PC-9 (cell line): ENCODE measurements at regions not wholly inside any gene's neighbourhood (a gene's known extent, or its start where the extent isn't known, plus 50 kb on each side); places are given as distances from the start of the nearest gene placed in this dataset.

ENCODE experiments used
- BruUV-seq: library from RNA; stranded (reverse); fragments of 400-500 nt; replicated peaks from 2 replicates; lab custom pipeline; 2021; lab: Mats Ljungman, UMichigan
- CTCF ChIA-PET: fragments of 300-600 bp; sonication (Branson Sonifier 250); formaldehyde crosslinking; loops from one replicate; lab custom pipeline; 2022; ENCODE audit warnings: antibody characterized with exemption; lab: Charles Lee
- POLR2A ChIA-PET: fragments of 300-600 bp; sonication (Branson Sonifier 250); formaldehyde crosslinking; loops from one replicate; lab custom pipeline; 2022; ENCODE audit warnings: antibody characterized with exemption; ENCODE audit not compliant: unreplicated experiment; lab: Charles Lee
- DNase-seq, 2 experiments: peaks; one replicate each; pipeline versions ENCODE4 v3.0.0 to v3.0.0-alpha.2; 2015 to 2022; ENCODE audit warnings: mixed read lengths in 1 of 2
- H2AFZ ChIP-seq: fragments of 200-600 bp; sonication (generic); 2 replicates; pipeline ENCODE4 v1.8.1; 2017; ENCODE audit warnings: antibody characterized with exemption
- H3F3A ChIP-seq: fragments of 200-600 bp; sonication (generic); 2 replicates; pipeline ENCODE4 v1.8.1; 2017; ENCODE audit warnings: antibody characterized with exemption, mild to moderate bottlenecking, low read depth; ENCODE audit not compliant: insufficient read depth
- H3K27ac ChIP-seq: fragments of 200-600 bp; sonication (generic); 2 replicates; pipeline ENCODE4 v1.6.1; 2016; ENCODE audit warnings: mixed run types
- H3K27me3 ChIP-seq: fragments of 200-600 bp; sonication (generic); 2 replicates; pipeline ENCODE4 v1.6.1; 2016; ENCODE audit warnings: low read depth, mixed run types; ENCODE audit not compliant: insufficient read depth
- H3K36me3 ChIP-seq: fragments of 200-600 bp; sonication (generic); 2 replicates; pipeline ENCODE4 v1.6.1; 2016; ENCODE audit warnings: low read depth, mixed run types
- H3K4me1 ChIP-seq: fragments of 200-600 bp; sonication (generic); replicated peaks from 2 replicates; pipeline ENCODE4 v1.6.1; 2016; ENCODE audit warnings: mixed run types; ENCODE audit not compliant: insufficient read depth
- H3K4me2 ChIP-seq: fragments of 200-600 bp; sonication (generic); 2 replicates; pipeline ENCODE4 v1.6.1; 2017; ENCODE audit warnings: mixed run types
- H3K4me3 ChIP-seq: fragments of 200-600 bp; sonication (generic); 2 replicates; pipeline ENCODE4 v1.6.1; 2016; ENCODE audit warnings: mixed run types
- H3K79me2 ChIP-seq: fragments of 200-600 bp; sonication (generic); 2 replicates; pipeline ENCODE4 v1.6.1; 2017; ENCODE audit warnings: low read depth, mixed run types
- H3K9me2 ChIP-seq: fragments of 200-600 bp; sonication (generic); 2 replicates; pipeline ENCODE4 v1.8.1; 2017; ENCODE audit warnings: mild to moderate bottlenecking; ENCODE audit not compliant: insufficient read depth
- H3K9me3 ChIP-seq: fragments of 200-600 bp; sonication (generic); 2 replicates; pipeline ENCODE4 v1.8.1; 2016; ENCODE audit warnings: low read depth; ENCODE audit not compliant: insufficient read depth
- H4K20me1 ChIP-seq: fragments of 200-600 bp; sonication (generic); 2 replicates; pipeline ENCODE4 v1.8.1; 2017; ENCODE audit not compliant: insufficient read depth
- CTCF ChIP-seq: fragments of 200-600 bp; sonication (generic); conservative IDR thresholded peaks from 2 replicates; pipeline ENCODE4 v1.6.1; 2017; ENCODE audit warnings: mixed run types, antibody characterized with exemption, mild to moderate bottlenecking, moderate library complexity
- EZH2 ChIP-seq: fragments of 200-600 bp; sonication (generic); IDR thresholded peaks from 2 replicates; pipeline ENCODE4 v1.8.0; 2017; ENCODE audit warnings: antibody characterized with exemption, low read depth
- intact Hi-C: fragments of 100-400 bp; cut with micrococcal nuclease; formaldehyde crosslinking; loops from one replicate; pipeline ENCODE4 v1.10.0; 2022; ENCODE audit not compliant: unreplicated experiment

GRCh38 chr2:8244639-8245038 lies 437.2 kb upstream of the ID2 start:
- ChIA-PET CTCF (no interaction called here), POLR2A (no interaction called here)
- H3K79me2 ChIP-seq = no peaks in the 10 kb centered on the region
- H4K20me1 ChIP-seq = no peaks in the 10 kb centered on the region
- H3K36me3 ChIP-seq = no peaks in the 10 kb centered on the region
- peaks cover 53% of the 10 kb centered on the region for H3K27me3 ChIP-seq
- H3K4me3 ChIP-seq = no peak overlapping the region
- H3K4me2 ChIP-seq = no peak overlapping the region
- no peaks in the 10 kb centered on the region for H3K4me1 ChIP-seq
- H3K9me2 ChIP-seq = no peaks in the 10 kb centered on the region
- no peak overlapping the region for H2AFZ ChIP-seq
- TF ChIP-seq CTCF = no peak
- no peak for TF ChIP-seq EZH2
- H3K27ac ChIP-seq = no peak overlapping the region
- intact Hi-C loops = no loop called here
- DNase-seq = no peak
- no TSS peak for BruUV-seq
- H3K9me3 ChIP-seq = no peaks in the 10 kb centered on the region
- no peaks in the 10 kb centered on the region for H3F3A ChIP-seq

- CTCF ChIA-PET = no interaction called here
Observed at GRCh38 chr2:8246137-8246536, 435.7 kb upstream of the ID2 start.

GRCh38 chr2:8247905-8248622 lies 433.8 kb upstream of the ID2 start:
- Histone ChIP-seq H3K27me3 (peaks cover 52% of the 10 kb centered on the region), H4K20me1 (no peaks in the 10 kb centered on the region), H3K4me2 (no peak overlapping the region), H3K36me3 (no peaks in the 10 kb centered on the region), H3F3A (no peaks in the 10 kb centered on the region), H3K9me3 (no peaks in the 10 kb centered on the region), H3K4me1 (no peaks in the 10 kb centered on the region), H3K4me3 (no peak overlapping the region), H2AFZ (no peak overlapping the region), H3K9me2 (no peaks in the 10 kb centered on the region), H3K79me2 (no peaks in the 10 kb centered on the region), H3K27ac (no peak overlapping the region)
- BruUV-seq = no TSS peak
- CTCF ChIA-PET = no interaction called here
- POLR2A ChIA-PET = no interaction called here
- intact Hi-C loops = no loop called here
- DNase-seq = no peak
- TF ChIP-seq CTCF (no peak), EZH2 (no peak)

More at GRCh38 chr2:8246137-8246536, 435.7 kb upstream of the ID2 start:
- no peaks in the 10 kb centered on the region for H3K9me3 ChIP-seq
- H3K27ac ChIP-seq = no peak overlapping the region
- H3K4me1 ChIP-seq = no peaks in the 10 kb centered on the region
- H3K4me3 ChIP-seq = no peak overlapping the region
- no peaks in the 10 kb centered on the region for H3K36me3 ChIP-seq
- intact Hi-C loops = no loop called here
- H3K9me2 ChIP-seq = no peaks in the 10 kb centered on the region
- POLR2A ChIA-PET = no interaction called here
- no TSS peak for BruUV-seq
- no peaks in the 10 kb centered on the region for H4K20me1 ChIP-seq
- no peak for DNase-seq
- no peak overlapping the region for H3K4me2 ChIP-seq
- H3F3A ChIP-seq = no peaks in the 10 kb centered on the region
- H3K27me3 ChIP-seq = peaks cover 56% of the 10 kb centered on the region
- TF ChIP-seq CTCF (no peak), EZH2 (no peak)
- no peaks in the 10 kb centered on the region for H3K79me2 ChIP-seq
- H2AFZ ChIP-seq = no peak overlapping the region
